MCF 10A (cell line): ENCODE measurements at regions not wholly inside any gene's neighbourhood (a gene's known extent, or its start where the extent isn't known, plus 50 kb on each side); places are given as distances from the start of the nearest gene placed in this dataset.

Experiments
- BruUV-seq: library from RNA; stranded (reverse); fragments of 400-500 nt; replicated peaks from 2 replicates; lab custom pipeline; 2021; lab: Mats Ljungman, UMichigan
- CTCF ChIA-PET: fragments of 300-600 bp; sonication (Branson Sonifier 250); formaldehyde crosslinking; extraction: SDS; loops from one replicate; lab custom pipeline; 2021; ENCODE audit warnings: antibody characterized with exemption, inconsistent platforms; lab: Yijun Ruan, JAX
- POLR2A ChIA-PET: fragments of 300-600, 350-650 bp; sonication (Branson Sonifier 250); formaldehyde crosslinking; extraction: SDS; loops from one replicate; lab custom pipeline; 2020; ENCODE audit warnings: antibody characterized with exemption, inconsistent platforms; lab: Yijun Ruan, JAX
- DNase-seq: peaks from one replicate; pipeline ENCODE4 v3.0.0-alpha.2; 2018; ENCODE audit not compliant: unreplicated experiment
- H3K27ac Mint-ChIP-seq: one replicate; pipeline ENCODE4 v1.8.0; 2022; ENCODE audit warnings: mild to moderate bottlenecking, low read depth, mixed read lengths; ENCODE audit not compliant: unreplicated experiment
- H3K27me3 Mint-ChIP-seq: one replicate; pipeline ENCODE4 v1.8.0; 2022; ENCODE audit warnings: mixed read lengths; ENCODE audit not compliant: insufficient read depth, unreplicated experiment
- H3K36me3 Mint-ChIP-seq: one replicate; pipeline ENCODE4 v1.8.0; 2022; ENCODE audit warnings: mild to moderate bottlenecking, moderate library complexity, mixed read lengths; ENCODE audit not compliant: insufficient read depth, unreplicated experiment
- H3K4me1 Mint-ChIP-seq: one replicate; pipeline ENCODE4 v1.8.0; 2022; ENCODE audit warnings: mixed read lengths; ENCODE audit not compliant: insufficient read depth, unreplicated experiment
- H3K4me3 Mint-ChIP-seq: one replicate; pipeline ENCODE4 v1.8.0; 2022; ENCODE audit warnings: mild to moderate bottlenecking, moderate library complexity, mixed read lengths; ENCODE audit not compliant: unreplicated experiment
- H3K9me3 Mint-ChIP-seq: one replicate; pipeline ENCODE4 v1.8.0; 2022; ENCODE audit warnings: mixed read lengths; ENCODE audit not compliant: unreplicated experiment
- CTCF ChIP-seq: fragments of 200-600 bp; IDR thresholded peaks from one replicate; pipeline ENCODE4 v1.8.0; 2022; ENCODE audit warnings: antibody characterized with exemption, mild to moderate bottlenecking; ENCODE audit not compliant: unreplicated experiment
- intact Hi-C: fragments of 100-400 bp; cut with micrococcal nuclease; formaldehyde crosslinking; loops from 2 replicates; pipeline ENCODE4 v1.14.1; 2022

- intact Hi-C loops, result no loop called here
- no peak for TF ChIP-seq CTCF
- ChIA-PET CTCF (interaction anchor here (0.5 to 1.9 kb wide), 6 partner anchors 10 to 219 kb away, joined by 3 to 5 read pairs (median 4); no protein-coding TSS in a partner anchor), POLR2A (no interaction called here)
- no peaks in the 10 kb centered on the region for H3K27me3 Mint-ChIP-seq
- no peaks in the 10 kb centered on the region for H3K36me3 Mint-ChIP-seq
- no peak for DNase-seq
- no peak overlapping the region for H3K27ac Mint-ChIP-seq
- BruUV-seq, result no TSS peak
- H3K4me1 Mint-ChIP-seq, result no peaks in the 10 kb centered on the region
- H3K4me3 Mint-ChIP-seq, result no peak overlapping the region
- H3K9me3 Mint-ChIP-seq, result no peaks in the 10 kb centered on the region
Observed at GRCh38 chr1:82079607-82080006, 278.9 kb downstream of the ADGRL2 start.

DNA sequence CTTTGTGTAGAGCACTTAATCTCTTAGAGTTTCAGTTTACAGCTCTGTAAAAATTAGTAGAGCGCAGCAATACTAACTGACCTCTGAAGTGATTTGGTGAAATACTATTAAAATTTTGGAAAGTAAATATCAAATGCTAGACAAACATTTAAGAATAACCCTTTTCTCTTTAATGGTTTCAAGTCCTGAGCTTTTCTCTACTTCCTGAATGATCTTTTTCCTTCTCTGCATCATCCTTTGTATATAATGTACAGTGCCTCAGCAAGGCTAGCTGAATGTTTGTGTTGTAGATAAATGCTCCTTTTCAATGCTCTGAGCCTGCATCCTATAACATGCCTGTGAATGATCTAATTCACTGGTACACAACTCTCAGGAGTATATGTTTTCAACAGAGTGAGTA is 272.9 kb downstream of the ADGRL2 start:
- no peaks in the 10 kb centered on the region for H3K9me3 Mint-ChIP-seq
- no peaks in the 10 kb centered on the region for H3K27me3 Mint-ChIP-seq
- H3K27ac Mint-ChIP-seq, result no peak overlapping the region
- H3K4me1 Mint-ChIP-seq, result no peaks in the 10 kb centered on the region
- no peak overlapping the region for H3K4me3 Mint-ChIP-seq
- intact Hi-C loops, result no loop called here
- ChIA-PET POLR2A (interaction anchor here (0.5 kb wide), 1 partner anchor 245 kb away, joined by 3 read pairs; no protein-coding TSS in a partner anchor), CTCF (interaction anchor here (1.0 kb wide), 1 partner anchor 10 kb away, joined by 4 read pairs; no protein-coding TSS in a partner anchor)
- no peaks in the 10 kb centered on the region for H3K36me3 Mint-ChIP-seq
- BruUV-seq, result no TSS peak
- DNase-seq, result no peak
- TF ChIP-seq CTCF, result no peak

GRCh38 chr1:82073071-82073470 is 272.3 kb downstream of the ADGRL2 start:
- POLR2A ChIA-PET, result interaction anchor here (0.5 kb wide), 1 partner anchor 244 kb away, joined by 3 read pairs; no protein-coding TSS in a partner anchor
- BruUV-seq, result no TSS peak
- CTCF ChIA-PET, result interaction anchor here (1.0 kb wide), 1 partner anchor 9 kb away, joined by 4 read pairs; no protein-coding TSS in a partner anchor

DNA sequence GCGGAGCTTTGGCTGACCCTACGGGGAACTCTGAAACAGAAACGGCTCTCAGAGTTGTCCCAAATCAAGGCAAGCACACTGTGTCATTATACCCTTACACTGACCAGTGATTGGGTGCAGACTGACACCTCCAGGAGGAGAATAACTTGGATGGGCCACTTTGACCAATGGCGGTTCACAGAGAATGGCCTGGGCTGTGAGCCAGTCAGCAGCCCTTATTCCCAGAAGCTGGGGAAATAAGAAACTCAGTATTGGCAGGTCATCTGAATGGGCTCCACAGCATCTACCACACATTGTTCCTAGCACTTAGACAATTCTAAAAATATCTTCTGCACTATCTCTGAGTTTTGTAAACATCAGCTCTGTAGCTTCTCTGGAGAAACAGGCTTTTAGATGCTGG is 265.2 kb downstream of the ADGRL2 start:
- Mint-ChIP-seq H3K27ac (no peak overlapping the region), H3K4me3 (no peak overlapping the region), H3K4me1 (no peaks in the 10 kb centered on the region), H3K9me3 (no peaks in the 10 kb centered on the region), H3K36me3 (no peaks in the 10 kb centered on the region), H3K27me3 (no peaks in the 10 kb centered on the region)
- BruUV-seq, result no TSS peak
- CTCF ChIA-PET, result no interaction called here
- intact Hi-C loops, result no loop called here
- POLR2A ChIA-PET, result interaction anchor here (0.6 kb wide), 2 partner anchors 24 to 504 kb away, joined by 3 read pairs; no protein-coding TSS in a partner anchor
- no peak for DNase-seq
- TF ChIP-seq CTCF, result no peak

More at GRCh38 chr1:82073071-82073470, 272.3 kb downstream of the ADGRL2 start:
- Mint-ChIP-seq H3K27me3 (no peaks in the 10 kb centered on the region), H3K4me3 (no peak overlapping the region), H3K36me3 (no peaks in the 10 kb centered on the region), H3K4me1 (no peaks in the 10 kb centered on the region), H3K9me3 (no peaks in the 10 kb centered on the region), H3K27ac (no peak overlapping the region)
- no peak for TF ChIP-seq CTCF
- intact Hi-C loops, result no loop called here
- DNase-seq, result no peak
